Cardiac fibroblast (primary cell): ENCODE measurements at regions not wholly inside any gene's neighbourhood (a gene's known extent, or its start where the extent isn't known, plus 50 kb on each side); places are given as distances from the start of the nearest gene placed in this dataset.

Source experiments
- DNase-seq, 2 donors: peaks; one replicate each; pipeline versions ENCODE4 v3.0.0 to v3.0.0-alpha.2; 2010; ENCODE audit warnings: low read depth in 2 of 2
- H3K4me3 ChIP-seq, 2 donors: replicated peaks in 1 of 2; 1 replicate in 1 of 2; 2 replicates in 1 of 2; pipeline ENCODE4 v1.5.1; 2011; ENCODE audit warnings: low read depth in 2 of 2, low read length in 2 of 2, mild to moderate bottlenecking in 2 of 2, moderate library complexity in 1 of 2
- TF ChIP-seq, protein P1 (sequence below): IDR thresholded peaks from one replicate; pipeline ENCODE4 v1.5.1; 2011; ENCODE audit warnings: low read depth, mild to moderate bottlenecking, low read length, inconsistent platforms

DNA sequence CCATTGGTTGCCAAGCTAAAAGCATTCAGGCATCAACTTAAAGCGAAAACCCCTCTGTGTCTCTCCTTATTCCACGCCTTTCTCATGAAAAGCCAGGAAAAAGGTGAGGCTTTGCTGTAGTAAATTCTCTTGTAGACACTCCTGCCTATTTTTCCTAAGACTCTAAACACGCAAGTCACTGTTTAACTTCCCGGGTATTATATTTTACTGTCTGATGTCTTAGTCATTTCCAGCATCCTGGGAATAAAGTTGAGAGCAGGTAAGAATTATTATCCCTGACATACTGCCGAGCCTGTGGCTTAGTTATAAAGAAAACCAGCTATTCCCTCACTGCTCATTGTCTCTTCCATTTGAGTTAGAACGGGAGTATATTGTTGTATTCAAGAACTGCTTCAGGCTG, 112.4 kb upstream of the GATA6 start:
- TF ChIP-seq, protein P1, sequence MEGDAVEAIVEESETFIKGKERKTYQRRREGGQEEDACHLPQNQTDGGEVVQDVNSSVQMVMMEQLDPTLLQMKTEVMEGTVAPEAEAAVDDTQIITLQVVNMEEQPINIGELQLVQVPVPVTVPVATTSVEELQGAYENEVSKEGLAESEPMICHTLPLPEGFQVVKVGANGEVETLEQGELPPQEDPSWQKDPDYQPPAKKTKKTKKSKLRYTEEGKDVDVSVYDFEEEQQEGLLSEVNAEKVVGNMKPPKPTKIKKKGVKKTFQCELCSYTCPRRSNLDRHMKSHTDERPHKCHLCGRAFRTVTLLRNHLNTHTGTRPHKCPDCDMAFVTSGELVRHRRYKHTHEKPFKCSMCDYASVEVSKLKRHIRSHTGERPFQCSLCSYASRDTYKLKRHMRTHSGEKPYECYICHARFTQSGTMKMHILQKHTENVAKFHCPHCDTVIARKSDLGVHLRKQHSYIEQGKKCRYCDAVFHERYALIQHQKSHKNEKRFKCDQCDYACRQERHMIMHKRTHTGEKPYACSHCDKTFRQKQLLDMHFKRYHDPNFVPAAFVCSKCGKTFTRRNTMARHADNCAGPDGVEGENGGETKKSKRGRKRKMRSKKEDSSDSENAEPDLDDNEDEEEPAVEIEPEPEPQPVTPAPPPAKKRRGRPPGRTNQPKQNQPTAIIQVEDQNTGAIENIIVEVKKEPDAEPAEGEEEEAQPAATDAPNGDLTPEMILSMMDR, result no peak
- DNase-seq, result no peak
- H3K4me3 ChIP-seq, result no peak overlapping the region

DNA sequence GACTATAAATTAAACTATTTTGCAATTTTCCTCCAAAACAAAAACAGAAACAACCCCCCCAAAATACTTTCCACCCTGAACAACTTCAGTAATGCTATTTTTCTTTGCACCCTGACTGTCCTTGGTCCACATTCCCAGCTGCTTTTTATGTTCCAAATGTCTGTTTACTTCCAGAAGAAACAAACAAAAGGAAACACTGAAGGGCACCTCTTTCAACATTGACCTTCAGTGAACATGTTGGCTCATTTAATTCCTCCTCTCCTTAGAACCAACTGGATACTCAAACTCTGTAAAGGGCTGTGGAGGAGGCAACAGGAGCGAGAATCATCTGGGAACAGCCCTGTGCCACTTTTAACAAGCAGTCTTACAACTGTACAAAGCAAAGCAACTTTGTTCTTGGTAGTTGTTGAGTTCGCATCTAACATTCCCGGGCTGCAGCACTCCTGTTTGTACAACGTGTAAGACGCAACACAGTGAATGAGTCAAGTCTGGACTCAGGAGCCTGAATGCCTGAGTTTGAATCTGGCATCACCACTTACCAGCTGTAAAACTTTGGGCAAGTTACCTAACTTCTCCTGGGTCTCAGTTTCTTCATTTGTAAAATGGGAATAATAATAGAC, 111.4 kb upstream of the GATA6 start:
- TF ChIP-seq, protein P1, result no peak
- no peak for DNase-seq
- H3K4me3 ChIP-seq, result no peak overlapping the region

DNA sequence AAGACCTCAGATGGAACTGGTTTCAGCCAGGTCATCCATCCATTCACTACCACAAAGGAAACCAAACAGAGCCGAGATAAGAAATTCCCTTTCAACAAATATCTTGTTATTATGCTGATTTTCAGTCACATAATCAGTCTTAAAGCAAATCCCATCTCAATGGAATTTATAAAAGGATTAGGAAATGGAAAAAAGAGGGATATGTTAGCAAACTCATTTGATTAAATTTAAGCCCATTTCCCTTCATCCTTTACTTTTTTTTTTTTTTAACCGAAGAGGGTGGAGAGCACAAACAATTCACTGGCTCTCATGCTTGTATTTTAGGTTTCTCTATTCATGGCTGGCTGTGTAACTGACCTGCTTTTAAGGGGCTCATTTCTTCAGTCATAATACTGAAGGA, 109.0 kb upstream of the GATA6 start:
- no peak overlapping the region for H3K4me3 ChIP-seq
- DNase-seq, result no peak
- TF ChIP-seq, protein P1, result no peak

DNA sequence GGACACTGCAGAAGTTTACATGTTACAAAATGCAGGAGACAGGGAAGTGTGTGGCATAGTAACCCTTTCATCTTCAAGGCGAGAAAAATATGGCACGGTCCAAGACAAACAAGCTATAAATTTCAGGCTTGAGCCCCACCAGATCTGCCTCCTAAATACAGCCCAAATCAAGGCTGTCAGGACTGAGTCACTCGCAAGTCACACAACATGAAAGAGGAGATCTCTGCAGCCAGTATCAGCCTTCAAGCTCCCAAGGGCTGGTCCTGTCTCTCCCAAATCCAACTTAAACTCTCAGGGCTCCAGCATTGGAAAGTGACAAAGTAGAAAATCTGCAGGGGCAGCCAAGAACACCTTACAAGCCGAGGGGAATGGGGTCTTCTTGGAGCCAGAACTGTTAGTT, 106.3 kb upstream of the GATA6 start:
- TF ChIP-seq, protein P1, result no peak
- DNase-seq, result no peak
- no peak overlapping the region for H3K4me3 ChIP-seq

DNA sequence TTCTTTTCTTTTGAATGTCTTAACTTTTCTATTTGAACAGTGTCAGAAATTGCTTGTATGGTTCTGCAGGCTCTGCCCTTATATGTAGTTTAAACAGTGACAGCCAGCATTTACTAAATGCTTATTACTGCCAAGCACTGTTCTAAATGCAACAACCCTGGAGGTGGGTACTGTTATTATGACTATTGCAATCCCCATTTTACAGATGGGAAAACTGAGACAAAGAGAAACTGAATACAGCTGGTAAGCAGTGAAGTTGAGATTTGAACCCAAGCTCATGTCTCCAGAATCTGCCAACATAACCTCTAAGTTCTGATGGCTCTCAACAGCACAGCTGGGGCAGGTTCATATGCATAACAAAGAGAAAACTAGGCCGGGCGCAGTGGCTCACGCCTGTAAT, 105.7 kb upstream of the GATA6 start:
- H3K4me3 ChIP-seq, result no peak overlapping the region
- DNase-seq, result no peak
- TF ChIP-seq, protein P1, result no peak

DNA sequence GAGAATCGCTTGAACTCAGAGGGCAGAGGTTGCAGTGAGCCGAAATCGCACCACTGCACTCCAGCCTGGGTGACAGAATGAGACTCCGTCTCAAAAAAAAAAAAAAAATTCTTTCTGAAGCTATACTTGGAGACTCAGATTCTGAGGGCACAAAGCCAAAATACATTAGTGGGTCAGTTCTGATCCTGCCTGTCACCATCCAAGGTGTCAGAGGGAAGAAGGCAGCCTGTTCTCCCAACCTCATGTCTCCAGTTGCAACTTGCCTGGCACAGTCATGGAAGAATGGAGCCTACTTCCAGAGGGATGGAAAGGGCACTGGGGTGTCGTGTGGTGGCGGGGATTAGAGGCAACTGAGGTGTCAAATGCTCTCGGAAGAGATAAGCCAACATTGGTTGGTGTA, 104.8 kb upstream of the GATA6 start:
- TF ChIP-seq, protein P1, result no peak
- no peak overlapping the region for H3K4me3 ChIP-seq
- DNase-seq, result no peak

DNA sequence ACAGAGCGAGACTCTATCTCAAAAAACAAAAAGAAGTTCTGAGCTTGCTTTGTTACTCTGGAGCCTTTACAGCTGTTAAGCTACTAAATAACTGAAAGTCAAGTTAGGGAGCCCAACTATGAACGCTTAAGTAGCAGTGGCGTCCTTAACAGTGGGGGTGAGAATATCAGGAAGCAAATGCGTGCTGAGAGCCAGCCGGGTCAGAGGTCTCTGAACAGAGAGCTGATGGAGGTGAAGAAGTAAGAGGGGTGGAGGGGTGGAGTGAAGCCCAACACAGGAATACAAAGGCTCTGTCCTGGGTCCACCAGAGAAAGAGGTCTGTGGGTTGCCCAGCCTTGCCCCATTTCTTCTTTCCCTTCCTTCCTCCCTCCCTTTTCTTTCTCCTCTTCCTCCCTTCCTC, 104.1 kb upstream of the GATA6 start:
- TF ChIP-seq, protein P1, result no peak
- DNase-seq, result no peak

More for the DNA sequence above, 104.1 kb upstream of the GATA6 start:
- no peak overlapping the region for H3K4me3 ChIP-seq
